Neuronal stem cell (in vitro differentiated cells): ENCODE measurements at regions not wholly inside any gene's neighbourhood (a gene's known extent, or its start where the extent isn't known, plus 50 kb on each side); places are given as distances from the start of the nearest gene placed in this dataset.

Experiments used
- DNase-seq: peaks from one replicate; pipeline ENCODE4 v3.0.0-alpha.2; 2013; ENCODE audit warnings: low spot score
- H2AFZ ChIP-seq: one replicate; pipeline ENCODE4 v1.6.1; 2013; ENCODE audit warnings: mild to moderate bottlenecking, low read length, inconsistent platforms
- H2AK5ac ChIP-seq: 2 replicates; pipeline ENCODE4 v1.6.1; 2013; ENCODE audit warnings: low read depth, mild to moderate bottlenecking, inconsistent platforms, low read length, moderate library complexity, mixed read lengths
- H2BK120ac ChIP-seq: 2 replicates; pipeline ENCODE4 v1.6.1; 2013; ENCODE audit warnings: low read depth, mild to moderate bottlenecking, inconsistent platforms, low read length, moderate library complexity, mixed read lengths
- H2BK12ac ChIP-seq: one replicate; pipeline ENCODE4 v1.6.1; 2013; ENCODE audit warnings: low read length, inconsistent platforms
- H2BK15ac ChIP-seq: 2 replicates; pipeline ENCODE4 v1.6.1; 2013; ENCODE audit warnings: mild to moderate bottlenecking, low read length, inconsistent platforms, mixed read lengths
- H2BK5ac ChIP-seq: one replicate; pipeline ENCODE4 v1.6.1; 2013; ENCODE audit warnings: inconsistent platforms, mild to moderate bottlenecking, low read length, moderate library complexity
- H3K14ac ChIP-seq: one replicate; pipeline ENCODE4 v1.6.1; 2013; ENCODE audit warnings: low read length, inconsistent platforms
- H3K18ac ChIP-seq: 2 replicates; pipeline ENCODE4 v1.6.1; 2013; ENCODE audit warnings: low read length, inconsistent platforms
- H3K23ac ChIP-seq: 2 replicates; pipeline ENCODE4 v1.6.1; 2013; ENCODE audit warnings: low read depth, mild to moderate bottlenecking, mixed read lengths, low read length, inconsistent platforms; ENCODE audit not compliant: poor library complexity
- H3K27ac ChIP-seq: replicated peaks from 3 replicates; pipeline ENCODE4 v1.5.1; 2013; ENCODE audit warnings: low read length, inconsistent platforms
- H3K27me3 ChIP-seq, 3 experiments: 2 replicates each; pipeline ENCODE4 v1.6.1; 2013; ENCODE audit warnings: low read length in 3 of 3, mild to moderate bottlenecking in 2 of 3, inconsistent platforms in 1 of 3, low read depth in 1 of 3, mixed read lengths in 1 of 3, moderate library complexity in 1 of 3; ENCODE audit not compliant: control insufficient read depth in 3 of 3, insufficient read depth in 3 of 3
- H3K36me3 ChIP-seq, 2 donors: replicated peaks in 1 of 2; 2 replicates each; pipeline ENCODE4 v1.6.1; 2013; ENCODE audit warnings: low read length in 2 of 2; ENCODE audit not compliant: control insufficient read depth in 2 of 2, insufficient read depth in 2 of 2
- H3K4ac ChIP-seq: 2 replicates; pipeline ENCODE4 v1.6.1; 2013; ENCODE audit warnings: inconsistent platforms, mild to moderate bottlenecking, low read length, moderate library complexity
- H3K4me1 ChIP-seq, 2 donors: 1 replicate in 1 of 2; 2 replicates in 1 of 2; pipeline ENCODE4 v1.6.1; 2013; ENCODE audit warnings: low read length in 2 of 2, low read depth in 1 of 2; ENCODE audit not compliant: control insufficient read depth in 2 of 2, insufficient read depth in 1 of 2
- H3K4me2 ChIP-seq: one replicate; pipeline ENCODE4 v1.6.1; 2013; ENCODE audit warnings: mild to moderate bottlenecking, low read length, inconsistent platforms; ENCODE audit not compliant: insufficient read depth, poor library complexity, severe bottlenecking
- H3K4me3 ChIP-seq, 2 donors: 2 replicates each; pipeline ENCODE4 v1.5.1; 2013; ENCODE audit warnings: low read length in 2 of 2, mild to moderate bottlenecking in 2 of 2, inconsistent platforms in 1 of 2, moderate library complexity in 1 of 2
- H3K79me1 ChIP-seq: one replicate; pipeline ENCODE4 v1.6.1; 2013; ENCODE audit warnings: low read depth, mild to moderate bottlenecking, inconsistent platforms, low read length, moderate library complexity
- H3K9ac ChIP-seq: one replicate; pipeline ENCODE4 v1.6.1; 2013; ENCODE audit warnings: mild to moderate bottlenecking, low read depth, low read length, inconsistent platforms; ENCODE audit not compliant: poor library complexity
- H3K9me3 ChIP-seq, 2 donors: replicated peaks in 1 of 2; 2 replicates each; pipeline versions ENCODE3 to v1.6.1; 2013; ENCODE audit warnings: low read length in 2 of 2, mild to moderate bottlenecking in 2 of 2, inconsistent platforms in 1 of 2, low read depth in 1 of 2, mixed read lengths in 1 of 2, moderate library complexity in 1 of 2; ENCODE audit not compliant: control insufficient read depth in 2 of 2, insufficient read depth in 1 of 2
- H4K8ac ChIP-seq: one replicate; pipeline ENCODE4 v1.6.1; 2013; ENCODE audit warnings: low read depth, mild to moderate bottlenecking, inconsistent platforms, low read length, moderate library complexity
- H4K91ac ChIP-seq: one replicate; pipeline ENCODE4 v1.6.1; 2013; ENCODE audit warnings: low read length, low read depth, mild to moderate bottlenecking, inconsistent platforms; ENCODE audit not compliant: poor library complexity
- WGBS, 2 donors: extraction: QIAGEN DNeasy Blood & Tissue Kit; methylation state at CpG; one replicate each; pipeline ENCODE4 v1.1.7; 2013; ENCODE audit warnings: missing lambda C conversion rate in 2 of 2, mixed read lengths in 1 of 2; ENCODE audit not compliant: insufficient read length in 2 of 2, insufficient replicate concordance in 1 of 2; ENCODE audit errors: extremely low coverage in 2 of 2; 5-methylcytosine and 5-hydroxymethylcytosine counted together

GRCh38 chr6:164124986-164125385 lies 710.5 kb downstream of the QKI start:
- Histone ChIP-seq H2AFZ (no peak overlapping the region), H3K4me1 (no peaks in the 10 kb centered on the region), H3K14ac (no peak overlapping the region), H3K36me3 (no peaks in the 10 kb centered on the region), H3K4me3 (no peak overlapping the region), H3K27ac (no peak overlapping the region), H3K4ac (no peak overlapping the region), H4K8ac (no peak overlapping the region), H2BK120ac (no peak overlapping the region), H3K9me3 (peaks cover 0 to 15% of the 10 kb centered on the region in 2 donors), H2BK12ac (no peak overlapping the region), H3K79me1 (no peaks in the 10 kb centered on the region), H3K18ac (no peak overlapping the region), H3K4me2 (no peak overlapping the region), H3K9ac (no peak overlapping the region), H2BK15ac (no peak overlapping the region), H2BK5ac (no peak overlapping the region), H3K27me3 (no peaks in the 10 kb centered on the region), H2AK5ac (no peak overlapping the region), H3K23ac (no peak overlapping the region), H4K91ac (no peak overlapping the region)
- no peak for DNase-seq
- no CpG with 5 or more reads among the region's 5 CpGs for WGBS, 2 donors

DNA sequence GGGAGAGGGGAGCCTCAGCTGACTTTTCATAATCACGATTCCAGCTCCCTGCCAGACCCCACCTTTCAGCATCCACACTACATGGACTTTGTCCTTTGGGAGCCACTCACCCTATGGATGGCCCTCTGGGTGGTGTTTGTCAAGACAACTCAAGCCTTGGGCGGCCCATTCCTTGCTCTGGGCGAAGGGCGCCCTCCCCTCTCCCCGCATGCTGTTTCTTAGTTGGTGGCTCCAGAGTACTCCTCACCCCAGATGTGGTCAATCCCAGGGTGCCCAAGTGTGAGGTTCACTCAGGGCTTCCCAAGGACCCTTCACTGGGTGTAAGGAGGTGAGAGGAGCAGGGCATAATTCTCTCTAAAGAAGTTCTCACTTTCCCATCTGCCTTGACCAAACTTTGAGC lies 710.0 kb downstream of the QKI start:
- no peaks in the 10 kb centered on the region for H3K27me3 ChIP-seq
- no peak overlapping the region for H3K27ac ChIP-seq
- no peak overlapping the region for H3K4ac ChIP-seq
- DNase-seq = no peak
- no peaks in the 10 kb centered on the region for H3K79me1 ChIP-seq
- H2BK5ac ChIP-seq = no peak overlapping the region
- H3K36me3 ChIP-seq = no peaks in the 10 kb centered on the region
- H3K18ac ChIP-seq = no peak overlapping the region
- H2BK12ac ChIP-seq = no peak overlapping the region
- no peak overlapping the region for H3K14ac ChIP-seq
- no peak overlapping the region for H2BK15ac ChIP-seq
- no peak overlapping the region for H3K4me2 ChIP-seq
- H3K4me1 ChIP-seq = peaks cover 0 to 2% of the 10 kb centered on the region in 2 donors
- no peak overlapping the region for H3K9ac ChIP-seq
- no peak overlapping the region for H3K4me3 ChIP-seq
- H4K8ac ChIP-seq = no peak overlapping the region
- H3K9me3 ChIP-seq = peaks cover 0 to 10% of the 10 kb centered on the region in 2 donors
- no peak overlapping the region for H2AFZ ChIP-seq
- H2BK120ac ChIP-seq = no peak overlapping the region
- no CpG with 5 or more reads among the region's 5 CpGs for WGBS, 2 donors
- H4K91ac ChIP-seq = no peak overlapping the region
- peak overlapping the region; percentile 53 for H2AK5ac ChIP-seq
- no peak overlapping the region for H3K23ac ChIP-seq

DNA sequence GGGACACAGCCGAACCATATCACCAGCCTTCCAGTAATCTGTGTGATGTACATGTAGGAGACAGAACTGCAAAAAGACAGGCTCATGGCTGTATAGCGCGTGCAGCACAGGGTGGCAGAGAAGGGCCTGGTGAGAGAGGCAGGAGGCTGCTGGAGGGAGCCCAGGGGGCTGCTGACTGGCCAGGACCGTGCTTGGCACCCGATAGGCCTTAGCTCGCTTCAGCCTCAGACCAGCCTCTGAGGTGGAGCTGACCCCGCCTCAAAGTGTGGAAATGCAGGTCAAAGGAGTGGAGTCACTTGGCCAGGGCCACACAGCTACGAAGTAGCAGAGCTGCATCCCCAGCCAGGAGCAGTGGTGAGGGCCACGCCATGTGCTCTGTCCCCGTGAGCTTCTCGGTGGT lies 707.6 kb downstream of the QKI start:
- H2AFZ ChIP-seq = no peak overlapping the region
- H4K8ac ChIP-seq = no peak overlapping the region
- H3K27ac ChIP-seq = no peak overlapping the region
- peaks cover 0 to 3% of the 10 kb centered on the region in 2 donors for H3K9me3 ChIP-seq
- H3K4ac ChIP-seq = no peak overlapping the region
- no peak for DNase-seq
- H3K4me3 ChIP-seq = no peak overlapping the region
- no peak overlapping the region for H2BK120ac ChIP-seq
- H2BK12ac ChIP-seq = no peak overlapping the region
- H4K91ac ChIP-seq = no peak overlapping the region
- H3K14ac ChIP-seq = no peak overlapping the region
- no peak overlapping the region for H3K4me2 ChIP-seq
- no CpG with 5 or more reads among the region's 11 CpGs for WGBS, 2 donors
- H3K23ac ChIP-seq = no peak overlapping the region
- peaks cover 0 to 2% of the 10 kb centered on the region in 2 donors for H3K4me1 ChIP-seq
- H2BK5ac ChIP-seq = no peak overlapping the region
- peak overlapping the region; percentile 61 for H3K18ac ChIP-seq
- H3K36me3 ChIP-seq = no peaks in the 10 kb centered on the region
- no peaks in the 10 kb centered on the region for H3K79me1 ChIP-seq
- H2BK15ac ChIP-seq = peak overlapping the region; percentile 87
- H3K27me3 ChIP-seq = no peaks in the 10 kb centered on the region
- H2AK5ac ChIP-seq = no peak overlapping the region
- H3K9ac ChIP-seq = no peak overlapping the region

DNA sequence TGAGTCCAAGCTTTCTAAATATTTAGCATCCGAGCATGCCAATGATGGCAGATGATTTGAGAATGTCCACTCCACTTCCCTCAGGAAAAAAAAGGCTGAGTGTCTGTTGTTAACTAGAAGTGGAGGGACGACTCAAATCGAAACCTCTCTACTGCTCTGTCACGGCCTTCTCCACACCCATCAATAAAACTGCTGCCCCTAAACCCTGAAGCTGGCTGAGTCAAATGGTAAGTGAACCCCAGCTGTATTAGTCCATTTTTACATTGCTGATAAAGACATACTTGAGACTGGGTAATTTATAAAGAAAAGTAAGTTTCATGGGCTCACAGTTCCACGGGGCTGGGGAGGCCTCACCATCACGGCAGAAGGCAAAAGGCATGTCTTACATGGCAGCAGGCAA lies 707.0 kb downstream of the QKI start:
- H3K18ac ChIP-seq = no peak overlapping the region
- DNase-seq = no peak
- H2BK12ac ChIP-seq = no peak overlapping the region
- H2AFZ ChIP-seq = no peak overlapping the region
- no peak overlapping the region for H4K8ac ChIP-seq
- peaks cover 0 to 3% of the 10 kb centered on the region in 2 donors for H3K9me3 ChIP-seq
- H2AK5ac ChIP-seq = no peak overlapping the region
- no peak overlapping the region for H2BK15ac ChIP-seq
- H3K4me1 ChIP-seq = peaks cover 0 to 2% of the 10 kb centered on the region in 2 donors
- H3K79me1 ChIP-seq = no peaks in the 10 kb centered on the region
- no peak overlapping the region for H3K14ac ChIP-seq
- no peaks in the 10 kb centered on the region for H3K36me3 ChIP-seq
- no peak overlapping the region for H3K23ac ChIP-seq
- no peak overlapping the region for H3K9ac ChIP-seq
- WGBS, 2 donors = no CpG with 5 or more reads among the region's 6 CpGs
- H2BK120ac ChIP-seq = no peak overlapping the region
- H4K91ac ChIP-seq = no peak overlapping the region
- no peak overlapping the region for H2BK5ac ChIP-seq
- H3K27ac ChIP-seq = no peak overlapping the region
- no peak overlapping the region for H3K4me3 ChIP-seq
- H3K4me2 ChIP-seq = no peak overlapping the region
- no peaks in the 10 kb centered on the region for H3K27me3 ChIP-seq
- H3K4ac ChIP-seq = no peak overlapping the region
